A549 (cell line): ENCODE measurements at regions not wholly inside any gene's neighbourhood (a gene's known extent, or its start where the extent isn't known, plus 50 kb on each side); places are given as distances from the start of the nearest gene placed in this dataset.
A peak's percentile ranks its signal among the peaks of the same experiment; 100 is the strongest.

ENCODE experiments used
- ATAC-seq, 2 experiments: fragments of 200-7000 bp in 1 of 2; fragments of >200 bp in 1 of 2; cut with Nextera tagmentation in 1 of 2; cut with Tn5 transposase in 1 of 2; 3 replicates each; pipeline versions ENCODE4 v1.8.0 to v1.9.1; 2018 to 2020; ENCODE audit warnings: mild to moderate bottlenecking in 1 of 2, moderate library complexity in 1 of 2
- CTCF ChIA-PET: fragments of 300-600 bp; sonication (Branson Sonifier 250); formaldehyde crosslinking; extraction: SDS; loops from one replicate; lab custom pipeline; 2021; ENCODE audit warnings: antibody characterized with exemption, inconsistent platforms; lab: Yijun Ruan, JAX
- POLR2A ChIA-PET: fragments of 350-600 bp; formaldehyde crosslinking; extraction: SDS; loops from one replicate; lab custom pipeline; 2021; ENCODE audit warnings: antibody characterized with exemption, inconsistent platforms; lab: Yijun Ruan, JAX
- DNase-seq, 2 experiments: peaks; one replicate each; pipeline versions ENCODE4 v3.0.0 to v3.0.0-alpha.2; 2011 to 2016; ENCODE audit warnings: low read depth in 1 of 2, low spot score in 1 of 2
- FAIRE-seq: peaks from 2 replicates; lab custom pipeline; 2011; peaks lifted over from hg19 to GRCh38; lab: Jason Lieb, UNC
- H3K27ac ChIP-seq, 2 experiments: fragments of >200 bp; sonication (Bioruptor Twin); formaldehyde crosslinking; 3 replicates each; pipeline ENCODE4 v1.5.1; 2016 to 2017
- H3K4me1 ChIP-seq: fragments of >200 bp; sonication (Bioruptor Twin); formaldehyde crosslinking; 3 replicates; pipeline ENCODE4 v1.6.1; 2016
- H3K4me2 ChIP-seq: fragments of >200 bp; sonication (Bioruptor Twin); formaldehyde crosslinking; 3 replicates; pipeline ENCODE4 v1.6.1; 2016
- H3K4me3 ChIP-seq: fragments of >200 bp; sonication (Bioruptor Twin); formaldehyde crosslinking; 3 replicates; pipeline ENCODE4 v1.5.1; 2016
- H3K9me3 ChIP-seq: fragments of >200 bp; sonication (Bioruptor Twin); formaldehyde crosslinking; 3 replicates; pipeline ENCODE4 v1.6.1; 2016
- CBX8 ChIP-seq: fragments of 200-600 bp; sonication (generic); IDR thresholded peaks from 2 replicates; pipeline ENCODE4 v1.6.1; 2016
- EHF ChIP-seq: fragments of 250-450 bp; sonication (Bioruptor Pico); IDR thresholded peaks from 2 replicates; pipeline ENCODE4 v1.5.0; 2020; ENCODE audit warnings: mild to moderate bottlenecking
- FOSB ChIP-seq: fragments of 250-450 bp; sonication (Bioruptor Pico); IDR thresholded peaks from 2 replicates; pipeline ENCODE4 v1.5.0; 2020; ENCODE audit warnings: mild to moderate bottlenecking, moderate library complexity
- FOSL2 ChIP-seq, 2 experiments: fragments of 450-650 bp in 1 of 2; fragments of >200 bp in 1 of 2; sonication (Bioruptor Twin) in 1 of 2; formaldehyde crosslinking; IDR thresholded peaks; 2 replicates each; pipeline versions ENCODE4 v1.5.0 to v1.6.1; 2016 to 2020; ENCODE audit warnings: mild to moderate bottlenecking in 1 of 2, moderate library complexity in 1 of 2
- GATA3 ChIP-seq: IDR thresholded peaks from 2 replicates; pipeline ENCODE4 v1.6.1; 2012; ENCODE audit warnings: borderline replicate concordance
- HDAC2 ChIP-seq: fragments of 200-600 bp; sonication (generic); IDR thresholded peaks from 2 replicates; pipeline ENCODE4 v1.6.1; 2016
- HES2 ChIP-seq: fragments of >200 bp; sonication (Bioruptor Twin); formaldehyde crosslinking; IDR thresholded peaks from 2 replicates; pipeline ENCODE4 v1.6.1; 2016
- HEYL ChIP-seq: fragments of 250-450 bp; sonication (Bioruptor Pico); IDR thresholded peaks from 2 replicates; pipeline ENCODE4 v1.8.0; 2021; ENCODE audit warnings: mild to moderate bottlenecking, moderate library complexity
- HOXB5 ChIP-seq: fragments of 250-450 bp; sonication (Bioruptor Pico); IDR thresholded peaks from 2 replicates; pipeline ENCODE4 v1.5.0; 2020; ENCODE audit warnings: mild to moderate bottlenecking, moderate library complexity
- JUN ChIP-seq, 2 experiments: fragments of >200 bp; sonication (Bioruptor Twin); formaldehyde crosslinking; IDR thresholded peaks; 2 replicates in 1 of 2; 3 replicates in 1 of 2; pipeline ENCODE4 v1.6.1; 2016 to 2017
- JUNB ChIP-seq: fragments of >200 bp; sonication (Bioruptor Twin); formaldehyde crosslinking; IDR thresholded peaks from 2 replicates; pipeline ENCODE4 v1.6.1; 2016
- KDM1A ChIP-seq: fragments of 200-600 bp; sonication (generic); IDR thresholded peaks from 2 replicates; pipeline ENCODE4 v1.6.1; 2016; ENCODE audit warnings: low read depth, mild to moderate bottlenecking
- NFE2L2 ChIP-seq: fragments of 150-350 bp; conservative IDR thresholded peaks from 2 replicates; pipeline ENCODE4 v1.6.1; 2014; ENCODE audit warnings: low read length
- NR3C1 ChIP-seq: fragments of >200 bp; sonication (Bioruptor Twin); formaldehyde crosslinking; IDR thresholded peaks from 3 replicates; pipeline ENCODE4 v1.6.1; 2017
- PBX3 ChIP-seq: IDR thresholded peaks from 2 replicates; pipeline ENCODE4 v1.6.1; 2012
- PHF8 ChIP-seq: fragments of 200-600 bp; sonication (generic); IDR thresholded peaks from 2 replicates; pipeline ENCODE4 v1.6.1; 2016; ENCODE audit warnings: low read depth, mild to moderate bottlenecking, antibody characterized with exemption, moderate library complexity, borderline replicate concordance
- POLR2AphosphoS2 ChIP-seq: conservative IDR thresholded peaks from 2 replicates; pipeline ENCODE4 v1.6.1; 2012; ENCODE audit warnings: low read length, improper control_type of control experiment, inconsistent platforms
- RAD21 ChIP-seq, 2 experiments: fragments of >200 bp in 1 of 2; sonication (Bioruptor Twin) in 1 of 2; formaldehyde crosslinking in 1 of 2; IDR thresholded peaks in 1 of 2; conservative IDR thresholded peaks in 1 of 2; 2 replicates in 1 of 2; 3 replicates in 1 of 2; pipeline ENCODE4 v1.6.1; 2012 to 2018; ENCODE audit warnings: inconsistent platforms in 1 of 2
- RARB ChIP-seq: fragments of 250-450 bp; sonication (Bioruptor Pico); IDR thresholded peaks from 2 replicates; pipeline ENCODE4 v1.8.0; 2021; ENCODE audit warnings: mild to moderate bottlenecking, moderate library complexity
- RCOR1 ChIP-seq: fragments of 150-350 bp; IDR thresholded peaks from 2 replicates; pipeline ENCODE4 v1.6.1; 2014; ENCODE audit warnings: antibody characterized with exemption, low read length, low read depth
- RFX5 ChIP-seq: fragments of 450-650 bp; IDR thresholded peaks from 2 replicates; pipeline ENCODE4 v1.7.1; 2014; ENCODE audit warnings: antibody characterized with exemption, mild to moderate bottlenecking, moderate library complexity
- RNF2 ChIP-seq: fragments of 200-600 bp; sonication (generic); IDR thresholded peaks from 2 replicates; pipeline ENCODE4 v1.6.1; 2016; ENCODE audit warnings: low read depth, mild to moderate bottlenecking, antibody characterized with exemption, moderate library complexity, borderline replicate concordance
- SMC3 ChIP-seq: fragments of >200 bp; sonication (Bioruptor Twin); formaldehyde crosslinking; IDR thresholded peaks from 3 replicates; pipeline ENCODE4 v1.6.1; 2018; ENCODE audit warnings: inconsistent platforms
- ZC3H11A ChIP-seq: fragments of 450-650 bp; IDR thresholded peaks from 2 replicates; pipeline ENCODE4 v1.6.1; 2014; ENCODE audit warnings: antibody characterized with exemption, mild to moderate bottlenecking
- ZNF302 ChIP-seq: fragments of 250-450 bp; sonication (Bioruptor Pico); IDR thresholded peaks from 2 replicates; pipeline ENCODE4 v1.9.0; 2021; ENCODE audit warnings: inconsistent platforms, mild to moderate bottlenecking, moderate library complexity
- WGBS: methylation state at CpG from one replicate; pipeline ENCODE4 v1.1.6; 2017; ENCODE audit errors: missing lambda C conversion rate; 5-methylcytosine and 5-hydroxymethylcytosine counted together
- TF ChIP-seq, protein P1 (sequence below): IDR thresholded peaks from 2 replicates; pipeline ENCODE4 v1.6.1; 2012; ENCODE audit warnings: low read depth, borderline replicate concordance

- no peak overlapping the region for H3K4me3 ChIP-seq
- no peak for DNase-seq
- 54% methylated on average over 4 of the region's 4 CpGs for WGBS
- TF ChIP-seq GATA3 (no peak), HDAC2 (no peak), RNF2 (no peak)
- TF ChIP-seq, all 56 proteins: peak for 0
- Histone ChIP-seq H3K4me1 (no peaks in the 10 kb centered on the region), H3K4me2 (no peak overlapping the region), H3K27ac (no peak overlapping the region), H3K9me3 (no peaks in the 10 kb centered on the region)
- ChIA-PET POLR2A (no interaction called here), CTCF (interaction anchor here (0.6 to 1.6 kb wide), 3 partner anchors 8 to 409 kb away, joined by 3 read pairs; no protein-coding TSS in a partner anchor)
- FAIRE-seq: no peak
- ATAC-seq: no peak
Observed at GRCh38 chrX:68938244-68939004, 109.6 kb downstream of the EFNB1 start.

GRCh38 chrX:68937581-68937980 lies 108.8 kb downstream of the EFNB1 start:
- ChIA-PET POLR2A (no interaction called here), CTCF (interaction anchor here (0.6 kb wide), 1 partner anchor 410 kb away, joined by 3 read pairs; no protein-coding TSS in a partner anchor)
- TF ChIP-seq EHF (CRISPR knock-in tag) (no peak), NR3C1 (no peak)
- ATAC-seq (no peak), DNase-seq (no peak), FAIRE-seq (peak; percentile 90)
- no peaks in the 10 kb centered on the region for H3K4me1 ChIP-seq
- no peak overlapping the region for H3K27ac ChIP-seq
- no peak overlapping the region for H3K4me2 ChIP-seq
- 59% methylated on average over 2 of the region's 2 CpGs for WGBS
- H3K4me3 ChIP-seq: no peak overlapping the region
- H3K9me3 ChIP-seq: no peaks in the 10 kb centered on the region

DNA sequence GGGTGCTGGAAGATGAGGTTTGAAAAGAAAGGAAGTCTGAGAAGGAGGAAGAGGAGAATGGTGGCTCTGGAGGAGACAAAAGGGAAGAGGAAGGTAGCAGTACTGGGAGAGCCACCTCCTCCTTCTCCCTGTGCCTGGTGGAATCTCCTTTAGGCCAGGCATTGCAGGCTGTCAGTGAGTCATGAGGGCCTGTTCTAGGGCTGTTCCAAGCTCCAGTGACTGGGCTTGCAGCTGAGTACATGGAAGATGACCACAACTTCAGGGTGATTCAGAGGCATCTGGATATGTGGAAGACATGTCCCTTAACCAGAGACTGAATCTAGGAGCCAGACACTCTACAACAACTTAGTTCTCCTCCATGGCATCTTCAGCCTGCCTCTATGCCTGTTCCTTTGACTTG lies 107.8 kb downstream of the EFNB1 start:
- peak in 1 of 2 experiments; percentile 10 for DNase-seq
- no peak for TF ChIP-seq HEYL (CRISPR knock-in tag)
- TF ChIP-seq, all 56 proteins: peak for 0
- FAIRE-seq (no peak), ATAC-seq (peak; percentile 51 to 64; a peak in 3 of 6 replicates)
- no peaks in the 10 kb centered on the region for H3K9me3 ChIP-seq
- H3K27ac ChIP-seq: no peak overlapping the region
- ChIA-PET CTCF (no interaction called here), POLR2A (no interaction called here)
- no peaks in the 10 kb centered on the region for H3K4me1 ChIP-seq
- H3K4me2 ChIP-seq: no peak overlapping the region
- H3K4me3 ChIP-seq: no peak overlapping the region

- Histone ChIP-seq H3K4me2 (no peak overlapping the region), H3K9me3 (no peaks in the 10 kb centered on the region), H3K4me3 (no peak overlapping the region), H3K4me1 (no peaks in the 10 kb centered on the region), H3K27ac (no peak overlapping the region)
- no peak for DNase-seq
- no peak for TF ChIP-seq FOSL2 (IDR thresholded peaks at IDR 0.05)
- no peak for TF ChIP-seq FOSL2 (CRISPR knock-in tag; IDR thresholded peaks at IDR 0.05)
- no peak for TF ChIP-seq SMC3
- no peak for TF ChIP-seq NR3C1
- TF ChIP-seq FOSB (CRISPR knock-in tag): no peak
- no peak for TF ChIP-seq JUNB
- TF ChIP-seq ZC3H11A: no peak
- no peak for TF ChIP-seq PHF8
- ChIA-PET CTCF (no interaction called here), POLR2A (no interaction called here)
- WGBS: 47% methylated on average over 3 of the region's 4 CpGs
- FAIRE-seq: no peak
- ATAC-seq: 0 out of 6 replicates have a peak, but pooled peaks of 1 of the 2 experiments have one; percentile 24
Observed at GRCh38 chrX:68936126-68936525, 107.3 kb downstream of the EFNB1 start.

DNA sequence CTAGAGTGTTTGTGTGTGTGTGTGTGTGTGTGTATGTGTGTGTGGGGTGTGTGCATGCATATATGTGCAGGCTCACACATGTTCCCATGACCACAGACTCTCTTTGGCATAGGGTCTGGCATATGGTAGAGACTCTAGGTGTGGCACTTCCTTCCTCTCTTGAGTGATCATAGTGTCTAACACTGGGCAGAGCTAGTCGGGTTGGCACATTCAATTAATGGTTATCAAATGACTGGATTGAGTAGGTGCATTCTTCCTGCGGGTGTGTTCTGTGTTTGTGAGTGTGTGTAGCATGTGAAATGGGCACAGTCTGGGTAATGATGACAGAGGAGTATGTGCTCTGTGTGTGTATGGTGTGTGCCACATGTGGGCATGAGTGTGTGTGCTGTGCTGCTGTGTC lies 106.5 kb downstream of the EFNB1 start:
- Histone ChIP-seq H3K27ac (no peak overlapping the region), H3K9me3 (no peaks in the 10 kb centered on the region), H3K4me3 (no peak overlapping the region), H3K4me2 (no peak overlapping the region), H3K4me1 (no peaks in the 10 kb centered on the region)
- FAIRE-seq (no peak), ATAC-seq (no peak), DNase-seq (no peak)
- 23% methylated on average over 2 of the region's 2 CpGs for WGBS
- CTCF ChIA-PET: no interaction called here
- POLR2A ChIA-PET: no interaction called here
- no peak for TF ChIP-seq RCOR1
- no peak for TF ChIP-seq HDAC2
- no peak for TF ChIP-seq JUNB
- TF ChIP-seq JUN (IDR thresholded peaks at IDR 0.05): no peak
- TF ChIP-seq RFX5: no peak
- TF ChIP-seq PBX3: no peak
- TF ChIP-seq EHF (CRISPR knock-in tag): no peak
- TF ChIP-seq NFE2L2: no peak
- no peak for TF ChIP-seq ZC3H11A
- TF ChIP-seq GATA3: no peak
- TF ChIP-seq POLR2AphosphoS2: no peak
- TF ChIP-seq CBX8: no peak
- TF ChIP-seq ZNF302 (CRISPR knock-in tag): no peak
- TF ChIP-seq, protein P1, sequence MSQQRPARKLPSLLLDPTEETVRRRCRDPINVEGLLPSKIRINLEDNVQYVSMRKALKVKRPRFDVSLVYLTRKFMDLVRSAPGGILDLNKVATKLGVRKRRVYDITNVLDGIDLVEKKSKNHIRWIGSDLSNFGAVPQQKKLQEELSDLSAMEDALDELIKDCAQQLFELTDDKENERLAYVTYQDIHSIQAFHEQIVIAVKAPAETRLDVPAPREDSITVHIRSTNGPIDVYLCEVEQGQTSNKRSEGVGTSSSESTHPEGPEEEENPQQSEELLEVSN: no peak
- no peak for TF ChIP-seq RARB (CRISPR knock-in tag)
- TF ChIP-seq HES2: no peak
- no peak for TF ChIP-seq RAD21 (conservative IDR thresholded peaks at IDR 0.05 in 1 of 2, IDR thresholded peaks at IDR 0.05 in 1 of 2)
- no peak for TF ChIP-seq KDM1A
- no peak for TF ChIP-seq HOXB5 (CRISPR knock-in tag)
